ENCODE measurements at regions not wholly inside any gene's neighbourhood (a gene's known extent, or its start where the extent isn't known, plus 50 kb on each side); places are given as distances from the start of the nearest gene placed in this dataset.

- Histone ChIP-seq H3K4me1 (0 out of 3 replicates have a peak, but pooled peaks cover 3% of the 10 kb centered on the region), H3K9me3 (no peaks in the 10 kb centered on the region), H3K27ac (no peak overlapping the region), H3K4me2 (no peak overlapping the region), H3K4me3 (no peak overlapping the region)
- FAIRE-seq (no peak), ATAC-seq (no peak), DNase-seq (ENCODE audit: low read depth in 1 of 2, low spot score in 1 of 2) (no peak)
- TF ChIP-seq HEYL (CRISPR knock-in tag; IDR thresholded peaks at IDR 0.05), result no peak
- TF ChIP-seq, protein P1, sequence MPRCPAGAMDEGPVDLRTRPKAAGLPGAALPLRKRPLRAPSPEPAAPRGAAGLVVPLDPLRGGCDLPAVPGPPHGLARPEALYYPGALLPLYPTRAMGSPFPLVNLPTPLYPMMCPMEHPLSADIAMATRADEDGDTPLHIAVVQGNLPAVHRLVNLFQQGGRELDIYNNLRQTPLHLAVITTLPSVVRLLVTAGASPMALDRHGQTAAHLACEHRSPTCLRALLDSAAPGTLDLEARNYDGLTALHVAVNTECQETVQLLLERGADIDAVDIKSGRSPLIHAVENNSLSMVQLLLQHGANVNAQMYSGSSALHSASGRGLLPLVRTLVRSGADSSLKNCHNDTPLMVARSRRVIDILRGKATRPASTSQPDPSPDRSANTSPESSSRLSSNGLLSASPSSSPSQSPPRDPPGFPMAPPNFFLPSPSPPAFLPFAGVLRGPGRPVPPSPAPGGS (IDR thresholded peaks at IDR 0.05), result no peak
- no peak for TF ChIP-seq MYC (IDR thresholded peaks at IDR 0.05; ENCODE audit: borderline replicate concordance, low read length)
- TF ChIP-seq FOSL2 (IDR thresholded peaks at IDR 0.05), result no peak
- TF ChIP-seq FOSL2 (CRISPR knock-in tag; IDR thresholded peaks at IDR 0.05), result no peak
- no peak for TF ChIP-seq FOSB (CRISPR knock-in tag; IDR thresholded peaks at IDR 0.05)
- no peak for TF ChIP-seq HOXB5 (CRISPR knock-in tag; IDR thresholded peaks at IDR 0.05)
- POLR2A ChIA-PET, result no interaction called here
- CTCF ChIA-PET, result no interaction called here
- 29% methylated on average over 14 of the region's 14 CpGs for WGBS (ENCODE audit: missing lambda C conversion rate)
Measured at GRCh38 chr16:76226011-76226410, 51.2 kb upstream of the CNTNAP4 start.

DNA sequence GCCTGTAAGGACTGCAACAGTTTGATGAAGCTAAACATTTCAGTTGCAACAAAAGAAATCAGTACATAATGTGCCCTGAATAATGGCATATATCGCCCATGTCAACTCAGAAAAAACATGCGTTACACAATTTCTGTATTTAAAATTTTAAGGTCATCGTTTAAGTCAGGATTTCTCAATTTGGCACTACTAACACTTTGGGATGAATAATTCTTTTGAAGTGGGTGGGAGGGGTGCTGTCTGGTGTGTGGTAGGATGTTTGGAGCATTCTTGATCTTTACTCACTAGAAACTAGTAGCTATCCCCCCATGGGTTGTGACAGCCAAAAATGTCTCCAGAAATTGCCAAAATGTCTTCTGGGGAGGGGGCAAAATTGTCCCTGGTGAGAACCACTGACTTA is 50.7 kb upstream of the CNTNAP4 start:
- 46% methylated on average over 3 of the region's 3 CpGs for WGBS (ENCODE audit: missing lambda C conversion rate)
- FAIRE-seq (no peak), DNase-seq (ENCODE audit: low read depth in 1 of 2, low spot score in 1 of 2) (no peak), ATAC-seq (no peak)
- POLR2A ChIA-PET, result no interaction called here
- no peak overlapping the region for H3K27ac ChIP-seq
- no peak overlapping the region for H3K4me2 ChIP-seq
- H3K4me1 ChIP-seq, result 0 out of 3 replicates have a peak, but pooled peaks cover 3% of the 10 kb centered on the region
- H3K4me3 ChIP-seq, result no peak overlapping the region
- CTCF ChIA-PET, result no interaction called here
- H3K9me3 ChIP-seq, result no peaks in the 10 kb centered on the region
- TF ChIP-seq MYC (IDR thresholded peaks at IDR 0.05; ENCODE audit: borderline replicate concordance, low read length), result no peak
- TF ChIP-seq ZC3H11A (IDR thresholded peaks at IDR 0.05), result no peak

Small RNA genes in the stretch of these regions (small RNA-seq; reads per million reads assigned to genes)
- gene RNA5SP430, result 0 reads per million in 6 experiments
